Left colon (tissue), 2 donors: ENCODE measurements at regions not wholly inside any gene's neighbourhood (a gene's known extent, or its start where the extent isn't known, plus 50 kb on each side); places are given as distances from the start of the nearest gene placed in this dataset.
"Not testable (repeated sequence)": the region's sequence is repeated elsewhere in the genome, so short reads cannot be mapped to it uniquely, and the experiment has no call there.

Experiments
- ATAC-seq: fragments of 200-7000 bp; cut with Tn5 transposase; one replicate; pipeline ENCODE4 v1.9.1; 2020; ENCODE audit warnings: mild to moderate bottlenecking, moderate library complexity
- DNase-seq, 2 donors: peaks; one replicate each; pipeline ENCODE4 v3.0.0-alpha.2; 2020
- intact Hi-C, 2 donors: fragments of 100-400 bp; cut with DNase I in 1 of 2; cut with micrococcal nuclease in 1 of 2; formaldehyde crosslinking; loops; one replicate each; pipeline versions ENCODE4 v1.11.2 to v1.14.0; 2022; cut with DNase I, micrococcal nuclease
- donor health status: DM: no; HTN: no; CAD: no.
- donor health status: DM: yes; HTN: yes; CAD: no.

DNA sequence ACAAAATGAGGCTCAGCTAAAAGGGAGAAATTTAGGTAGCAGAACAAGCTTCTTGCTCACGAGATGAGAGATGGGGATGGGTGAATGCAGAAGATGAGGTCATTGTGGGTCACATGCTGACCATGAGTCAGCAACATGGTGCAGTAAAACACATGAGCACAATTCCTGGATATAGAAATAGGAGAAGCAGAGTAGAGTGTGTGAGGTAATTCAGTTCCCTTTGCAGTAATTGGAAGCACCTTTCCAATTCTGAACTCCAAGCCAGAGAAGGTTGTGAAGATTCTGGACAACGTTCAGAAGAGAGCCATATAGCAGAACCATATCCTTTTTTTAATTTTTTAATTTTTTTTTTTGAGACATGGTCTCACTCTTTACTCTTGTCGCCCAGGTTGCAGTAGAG, 62.0 kb upstream of the LMNTD1 start:
- no peak for ATAC-seq

GRCh38 chr12:25616286-25616685, 63.2 kb upstream of the LMNTD1 start:
- DNase-seq, result no peak
- intact Hi-C loops, result no loop called here
- no peak for ATAC-seq

More for the DNA sequence above, 62.0 kb upstream of the LMNTD1 start:
- intact Hi-C loops, result no loop called here
- no peak for DNase-seq

- ATAC-seq (no peak), DNase-seq (no peak)
- intact Hi-C loops, result no loop called here
These were observed 64.9 kb upstream of the LMNTD1 start for GRCh38 chr12:25617991-25618390.

- no peak for ATAC-seq
- intact Hi-C loops, result no loop called here
- DNase-seq, result no peak
These were observed 70.7 kb upstream of the LMNTD1 start for GRCh38 chr12:25623816-25624215.

- no peak for DNase-seq
- ATAC-seq, result no peak
- intact Hi-C loops, result no loop called here
These were observed 72.1 kb upstream of the LMNTD1 start for GRCh38 chr12:25625146-25625545.

DNA sequence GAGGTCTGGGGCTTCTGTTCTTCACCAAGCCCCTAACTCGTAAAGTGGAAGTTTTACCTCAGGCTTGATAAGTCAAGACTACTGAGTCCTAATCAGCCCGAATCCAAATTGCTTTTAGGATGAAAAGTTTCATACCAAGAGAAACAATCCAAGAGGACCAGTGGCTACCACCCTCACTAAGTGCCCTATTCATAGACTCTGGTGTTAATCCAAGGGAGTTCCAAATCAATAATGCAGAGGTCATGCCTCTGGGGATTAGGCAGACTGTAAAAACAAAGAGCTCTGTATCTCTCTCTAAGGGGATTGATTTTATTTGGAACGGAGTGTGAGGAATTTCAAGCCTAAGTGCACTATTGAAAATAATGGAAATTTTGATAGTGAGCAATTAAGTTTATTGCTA, 76.3 kb upstream of the LMNTD1 start:
- DNase-seq (no peak), ATAC-seq (no peak)
- intact Hi-C loops, result no loop called here

DNA sequence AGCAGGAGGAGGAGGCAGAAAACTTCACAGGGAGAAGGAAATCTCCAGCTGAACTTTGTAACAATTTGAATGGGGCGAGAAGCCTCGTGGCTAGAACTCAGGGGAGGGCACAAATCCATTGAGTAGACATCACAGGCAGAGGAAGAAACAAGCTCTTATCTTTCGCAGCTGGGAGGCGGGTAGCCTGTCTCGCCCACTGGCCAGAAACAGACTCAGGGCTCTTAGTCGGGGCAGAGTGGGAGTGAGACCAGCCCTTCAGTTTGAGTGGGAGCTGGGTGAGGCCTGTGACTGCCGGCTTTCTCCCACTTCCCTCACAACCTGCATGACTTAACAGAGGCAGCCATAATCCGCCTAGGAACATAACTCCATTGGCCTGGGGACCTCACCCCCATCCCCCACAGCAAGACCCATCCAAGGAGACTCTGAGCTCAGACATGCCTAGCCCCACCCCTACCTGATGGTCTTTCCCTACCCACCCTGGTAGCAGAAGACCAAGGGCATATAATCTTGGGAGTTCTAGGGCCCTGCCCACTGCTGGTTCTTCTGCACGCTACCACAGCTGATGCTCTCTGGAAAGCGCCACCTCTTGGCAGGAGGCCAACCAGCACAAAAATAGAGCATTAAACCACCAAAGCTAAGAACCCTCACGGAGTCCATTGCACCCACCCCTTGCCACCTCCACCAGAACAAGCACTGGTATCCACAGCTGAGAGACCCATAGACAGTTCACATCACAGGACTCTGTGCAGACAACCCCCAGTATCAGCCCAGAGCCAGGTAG, 77.8 kb upstream of the LMNTD1 start:
- ATAC-seq, DNase-seq, intact Hi-C loops: not testable (repeated sequence)

DNA sequence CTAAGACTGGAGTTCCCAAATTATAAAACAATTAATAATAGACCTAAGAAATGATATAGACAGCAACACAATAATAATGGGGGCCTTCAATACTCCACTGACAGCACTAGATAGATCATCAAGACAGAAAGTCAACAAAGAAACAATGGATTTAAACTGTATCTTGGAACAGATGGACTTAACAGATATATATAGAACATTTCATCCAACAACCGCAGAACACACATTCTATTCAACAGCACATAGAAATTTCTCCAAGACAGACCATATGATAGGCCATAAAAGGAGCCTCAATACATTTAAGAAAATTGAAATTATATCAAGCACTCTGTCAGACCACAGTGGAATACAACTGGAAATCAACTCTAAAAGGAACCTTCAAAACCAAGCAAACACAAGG, 80.1 kb upstream of the LMNTD1 start:
- DNase-seq, intact Hi-C loops, ATAC-seq: not testable (repeated sequence)

DNA sequence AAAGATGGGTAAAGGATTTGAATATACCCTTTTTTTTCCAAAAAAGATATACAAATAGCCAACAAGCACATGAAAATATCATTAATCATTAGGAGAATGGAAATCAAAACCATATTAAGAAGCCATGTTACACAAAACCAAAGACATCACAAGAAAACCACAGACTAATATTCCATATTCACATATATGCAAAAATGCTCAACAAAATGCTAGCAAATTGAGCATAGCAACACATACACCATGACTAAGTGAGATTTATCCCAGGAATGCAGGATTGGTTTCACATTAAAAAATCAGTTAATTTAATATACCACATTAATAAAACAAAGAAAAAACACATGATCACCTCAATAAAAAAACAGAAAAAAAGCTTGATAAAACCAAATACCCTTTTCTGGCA, 84.7 kb upstream of the LMNTD1 start:
- DNase-seq (no peak), ATAC-seq (no peak)
- intact Hi-C loops, result no loop called here

GRCh38 chr12:25639406-25639805, 86.3 kb upstream of the LMNTD1 start:
- ATAC-seq, result no peak
- intact Hi-C loops, result no loop called here
- DNase-seq, result no peak

- intact Hi-C loops, result no loop called here
- DNase-seq (no peak), ATAC-seq (no peak)
These were observed 91.9 kb upstream of the LMNTD1 start for GRCh38 chr12:25644979-25645378.

DNA sequence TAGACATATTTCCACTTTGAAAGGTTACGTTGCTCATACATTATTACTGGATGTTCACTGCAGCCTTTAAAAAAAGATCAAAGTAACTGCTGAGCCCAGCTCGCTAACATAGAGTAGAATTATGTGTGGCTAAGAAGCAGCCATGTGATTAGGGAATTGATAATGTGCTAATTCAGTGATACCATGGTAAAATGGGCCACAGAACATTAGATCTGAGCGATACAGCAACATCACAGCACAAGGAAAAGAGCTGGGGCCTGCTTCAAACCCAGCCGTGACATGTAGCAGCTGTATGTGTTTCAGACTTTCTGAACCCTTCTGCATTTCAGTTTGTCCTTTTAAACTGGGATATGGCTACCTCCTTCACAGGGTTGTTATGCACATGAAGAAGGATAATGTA, 92.3 kb upstream of the LMNTD1 start:
- ATAC-seq, result no peak
- intact Hi-C loops, result no loop called here

GRCh38 chr12:25651931-25652330, 98.8 kb upstream of the LMNTD1 start:
- no peak for ATAC-seq
- no peak for DNase-seq

More for the DNA sequence above, 92.3 kb upstream of the LMNTD1 start:
- DNase-seq, result no peak

GRCh38 chr12:25652371-25652770, 99.3 kb upstream of the LMNTD1 start:
- DNase-seq, result no peak
- no peak for ATAC-seq
- intact Hi-C loops, result no loop called here

More at GRCh38 chr12:25651931-25652330, 98.8 kb upstream of the LMNTD1 start:
- intact Hi-C loops, result no loop called here

GRCh38 chr12:25653487-25654175, 100.5 kb upstream of the LMNTD1 start:
- no peak for ATAC-seq
- intact Hi-C loops, result no loop called here
- DNase-seq, result no peak

DNA sequence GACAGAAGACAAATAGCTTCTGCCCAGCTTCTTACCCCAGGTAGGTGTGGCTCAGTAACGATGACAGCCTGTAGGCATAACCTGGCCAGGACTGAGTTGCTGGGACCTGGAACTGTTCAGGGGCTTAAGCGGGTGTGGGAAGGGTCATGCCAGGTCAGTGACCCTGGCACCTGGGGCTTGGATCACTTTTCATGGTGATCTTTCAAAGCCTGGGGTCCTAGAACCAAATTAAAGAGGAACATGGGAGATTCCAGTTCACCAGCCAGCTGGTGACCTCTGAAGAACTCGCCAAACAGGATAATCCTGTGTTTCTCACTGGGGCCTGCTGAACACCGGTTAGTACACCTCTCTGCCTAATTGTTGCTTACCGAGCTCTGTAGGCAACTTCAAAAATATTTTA, 102.6 kb upstream of the LMNTD1 start:
- intact Hi-C loops, result no loop called here
- ATAC-seq (no peak), DNase-seq (no peak)

DNA sequence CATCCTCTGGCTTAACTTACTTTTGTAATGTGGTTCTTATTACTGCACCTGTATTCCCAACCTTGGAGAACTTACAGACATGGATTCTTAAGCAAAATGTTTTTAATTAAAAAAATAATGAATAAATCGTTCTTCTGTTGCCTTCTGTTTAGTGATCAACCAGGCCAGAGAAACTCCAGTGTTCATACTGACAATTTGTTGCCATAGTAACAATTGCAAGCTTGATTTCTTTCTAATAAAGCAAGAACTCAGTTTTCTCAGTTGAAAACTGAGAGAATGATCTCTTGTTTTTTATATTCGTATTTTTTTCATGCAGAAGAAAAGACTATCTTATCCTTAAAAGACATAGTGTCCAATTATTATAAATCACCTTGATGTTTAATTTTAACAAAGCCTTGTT, 106.5 kb upstream of the LMNTD1 start:
- DNase-seq (no peak), ATAC-seq (no peak)
- intact Hi-C loops, result no loop called here

DNA sequence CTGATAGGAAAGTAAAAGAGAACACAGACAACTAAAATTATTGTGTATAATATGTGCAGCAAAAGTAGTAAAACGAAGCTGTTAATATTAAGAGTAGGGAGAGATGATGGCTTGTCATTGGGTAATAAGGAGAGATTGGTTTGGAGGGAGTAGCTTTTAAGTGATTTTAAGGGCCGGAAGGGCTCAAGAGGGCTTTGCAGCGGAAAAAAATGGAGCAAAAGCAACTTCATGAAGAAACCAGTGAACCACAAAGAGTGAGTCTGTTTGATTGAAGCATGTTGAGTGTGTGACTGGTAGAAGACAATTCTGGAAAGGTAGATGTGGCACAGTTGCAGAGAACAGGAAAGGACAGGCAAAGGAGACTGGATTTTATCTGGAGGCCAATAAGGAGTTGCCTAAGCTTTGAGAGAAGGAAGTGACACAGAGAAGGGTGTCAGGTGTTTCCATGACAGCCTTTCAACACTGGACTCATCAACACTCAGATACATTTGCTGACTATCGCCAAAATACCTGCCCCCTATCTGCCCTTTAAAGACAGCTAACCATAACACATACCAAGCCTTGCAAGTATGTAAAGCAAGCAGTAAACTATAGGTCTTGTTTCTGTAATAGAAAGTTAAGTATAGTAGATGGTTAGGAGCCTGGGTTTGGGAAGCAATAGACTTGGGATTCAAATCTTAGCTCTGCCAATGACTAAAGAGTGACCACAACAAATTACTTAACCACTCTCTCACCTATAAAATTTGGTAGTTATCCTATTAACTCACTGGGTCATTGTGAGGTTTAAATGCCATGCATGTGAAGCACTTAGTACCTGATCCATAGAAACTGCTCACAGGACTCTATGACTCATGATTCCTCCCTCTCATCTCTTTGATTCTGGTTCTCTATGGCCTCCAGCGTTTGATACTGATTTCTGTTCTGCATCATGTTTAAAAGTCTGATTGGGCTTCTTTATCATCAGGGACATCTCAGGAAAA, 117.3 kb upstream of the LMNTD1 start:
- ATAC-seq (no peak), DNase-seq (no peak)
- intact Hi-C loops, result no loop called here

GRCh38 chr12:25675808-25676207, 122.7 kb upstream of the LMNTD1 start:
- intact Hi-C loops, result no loop called here
- DNase-seq, result no peak
- no peak for ATAC-seq
